ENCODE measurements at regions not wholly inside any gene's neighbourhood (a gene's known extent, or its start where the extent isn't known, plus 50 kb on each side); places are given as distances from the start of the nearest gene placed in this dataset.

DNA sequence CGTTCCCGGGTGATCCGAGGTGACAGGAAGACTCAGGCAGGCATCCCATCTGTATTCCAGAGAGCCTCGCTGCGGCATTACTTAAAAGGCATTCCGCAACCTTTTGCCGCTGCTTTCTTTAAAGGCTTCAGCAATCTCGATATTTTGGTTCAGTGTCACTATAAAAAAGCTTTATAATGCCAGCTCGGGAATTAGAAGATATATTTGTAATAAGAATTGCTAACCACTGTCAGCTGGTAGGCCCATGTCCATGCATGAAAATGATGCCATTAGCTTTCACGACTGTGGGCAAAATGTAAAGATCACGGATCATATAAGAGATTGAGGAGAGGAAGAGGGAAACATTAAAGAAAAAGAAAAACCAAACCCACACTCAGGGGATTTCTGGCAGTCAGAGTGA, 578.6 kb upstream of the CDH5 start:
- Mint-ChIP-seq H3K27ac (ENCODE audit: unreplicated experiment) (no peak overlapping the region), H3K4me1 (no peaks in the 10 kb centered on the region), H3K4me3 (no peak overlapping the region), H3K27me3 (ENCODE audit: low read depth) (no peaks in the 10 kb centered on the region), H3K9me3 (no peaks in the 10 kb centered on the region), H3K36me3 (ENCODE audit: low read depth) (no peaks in the 10 kb centered on the region)
- TF ChIP-seq, protein P1, sequence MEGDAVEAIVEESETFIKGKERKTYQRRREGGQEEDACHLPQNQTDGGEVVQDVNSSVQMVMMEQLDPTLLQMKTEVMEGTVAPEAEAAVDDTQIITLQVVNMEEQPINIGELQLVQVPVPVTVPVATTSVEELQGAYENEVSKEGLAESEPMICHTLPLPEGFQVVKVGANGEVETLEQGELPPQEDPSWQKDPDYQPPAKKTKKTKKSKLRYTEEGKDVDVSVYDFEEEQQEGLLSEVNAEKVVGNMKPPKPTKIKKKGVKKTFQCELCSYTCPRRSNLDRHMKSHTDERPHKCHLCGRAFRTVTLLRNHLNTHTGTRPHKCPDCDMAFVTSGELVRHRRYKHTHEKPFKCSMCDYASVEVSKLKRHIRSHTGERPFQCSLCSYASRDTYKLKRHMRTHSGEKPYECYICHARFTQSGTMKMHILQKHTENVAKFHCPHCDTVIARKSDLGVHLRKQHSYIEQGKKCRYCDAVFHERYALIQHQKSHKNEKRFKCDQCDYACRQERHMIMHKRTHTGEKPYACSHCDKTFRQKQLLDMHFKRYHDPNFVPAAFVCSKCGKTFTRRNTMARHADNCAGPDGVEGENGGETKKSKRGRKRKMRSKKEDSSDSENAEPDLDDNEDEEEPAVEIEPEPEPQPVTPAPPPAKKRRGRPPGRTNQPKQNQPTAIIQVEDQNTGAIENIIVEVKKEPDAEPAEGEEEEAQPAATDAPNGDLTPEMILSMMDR (conservative IDR thresholded peaks at IDR 0.05), result no peak
- DNase-seq (ENCODE audit: low read depth, low spot score), result no peak

DNA sequence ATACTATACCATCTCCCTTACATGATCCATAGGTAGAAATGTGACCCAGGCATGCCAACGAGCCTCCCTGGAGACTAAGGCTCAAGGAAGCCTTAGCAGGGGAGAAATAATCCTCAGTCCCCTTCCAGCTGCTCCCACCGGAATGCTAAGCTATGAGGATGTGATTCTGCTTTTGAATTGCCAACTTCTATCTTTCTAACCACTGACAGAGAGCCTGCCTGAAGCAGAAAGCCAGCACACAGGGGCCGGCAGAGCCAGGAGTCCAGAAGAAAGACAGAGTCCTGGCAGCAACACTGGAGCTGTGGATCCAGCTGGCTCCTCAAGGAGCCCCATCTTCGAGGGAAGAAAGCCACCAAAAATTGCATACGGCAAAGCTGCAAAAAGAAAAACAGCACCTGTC, 579.6 kb upstream of the CDH5 start:
- Mint-ChIP-seq H3K4me3 (no peak overlapping the region), H3K36me3 (ENCODE audit: low read depth) (no peaks in the 10 kb centered on the region), H3K4me1 (no peaks in the 10 kb centered on the region), H3K27me3 (ENCODE audit: low read depth) (no peaks in the 10 kb centered on the region), H3K27ac (ENCODE audit: unreplicated experiment) (no peak overlapping the region), H3K9me3 (no peaks in the 10 kb centered on the region)
- no peak for DNase-seq (ENCODE audit: low read depth, low spot score)
- TF ChIP-seq, protein P1 (conservative IDR thresholded peaks at IDR 0.05), result no peak

DNA sequence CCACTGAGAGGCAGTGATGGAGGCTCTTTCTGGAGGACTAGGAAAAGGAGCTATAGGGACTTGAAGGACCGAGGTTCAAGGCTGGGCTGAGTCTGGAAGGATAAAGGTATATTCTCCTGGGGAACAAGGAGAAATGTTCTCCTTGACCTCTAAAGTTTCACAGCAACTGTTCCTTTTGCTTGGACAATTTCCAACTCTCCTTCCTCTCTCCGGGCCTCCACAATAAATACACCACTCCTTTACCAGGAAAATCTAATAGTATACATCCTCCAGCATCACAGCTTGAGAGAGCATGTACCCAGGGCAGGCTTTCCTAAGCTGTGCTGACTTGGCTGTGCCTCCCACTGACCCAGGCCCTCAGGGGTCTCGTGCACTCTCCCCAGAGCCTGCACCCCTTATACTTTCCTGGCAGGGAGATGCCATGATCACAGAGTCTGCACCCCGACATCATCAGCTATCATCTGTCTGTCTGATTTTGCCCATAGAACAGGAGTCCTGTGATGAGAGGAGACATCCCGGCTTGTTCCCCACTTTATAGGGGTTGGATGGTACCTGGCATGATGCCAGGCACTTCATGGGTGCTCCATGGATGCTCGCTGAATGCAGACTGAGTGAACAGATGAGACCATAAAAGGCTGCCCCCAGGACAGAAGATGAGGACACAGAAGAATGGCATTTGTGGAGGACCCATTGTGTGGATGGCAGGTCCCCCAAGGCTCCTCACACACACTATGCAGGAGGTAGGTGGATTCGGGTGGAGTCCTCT, 582.6 kb upstream of the CDH5 start:
- Mint-ChIP-seq H3K27ac (ENCODE audit: unreplicated experiment) (no peak overlapping the region), H3K9me3 (peaks cover 3% of the 10 kb centered on the region)

DNA sequence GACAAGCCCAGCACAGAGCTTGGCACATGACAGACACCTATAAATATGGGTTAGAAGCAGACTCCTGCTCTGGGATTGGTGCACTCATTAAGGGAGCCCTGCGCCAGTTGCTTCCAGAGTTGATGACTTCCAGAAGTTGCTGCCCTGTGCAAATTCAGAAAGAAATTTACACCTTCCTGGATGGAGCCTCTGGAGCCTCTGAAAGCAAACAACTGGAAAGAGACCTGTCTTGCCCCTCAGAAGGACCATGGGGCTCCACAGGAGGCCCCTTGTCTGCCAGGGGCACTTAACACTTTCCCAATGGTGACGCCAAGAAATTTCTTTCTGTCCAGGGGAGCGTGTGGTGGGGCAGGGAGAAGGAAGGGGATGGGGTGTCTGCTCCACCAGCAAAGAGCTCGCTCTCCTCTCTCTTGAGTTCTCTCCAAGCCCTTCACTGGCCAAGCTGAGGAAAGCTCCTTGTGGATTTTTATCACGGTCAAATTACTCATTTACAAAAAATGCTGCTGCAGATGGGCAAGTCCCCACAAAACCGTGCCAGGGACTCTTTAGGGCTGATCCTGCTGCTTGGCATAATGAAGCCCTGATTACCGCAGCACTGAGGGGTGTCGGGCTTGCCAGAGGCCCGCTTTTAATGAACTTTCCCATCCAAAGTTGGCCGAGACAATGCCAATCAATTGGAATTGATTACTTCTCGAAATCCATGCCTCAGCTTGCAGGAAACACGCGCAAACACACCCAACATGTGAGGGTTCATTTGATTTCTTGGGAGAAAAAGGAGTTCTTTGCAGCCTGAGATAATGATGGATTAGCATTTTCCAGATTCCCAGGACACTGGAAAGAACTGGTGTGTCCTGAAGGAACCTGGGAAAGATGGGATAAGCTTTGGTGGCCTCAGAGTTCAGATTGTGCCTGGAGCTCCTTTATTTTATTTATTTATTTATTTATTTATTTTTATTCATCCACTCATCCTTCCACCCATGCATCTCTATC, 583.6 kb upstream of the CDH5 start:
- no peaks in the 10 kb centered on the region for H3K36me3 Mint-ChIP-seq (ENCODE audit: low read depth)
- H3K4me1 Mint-ChIP-seq, result no peaks in the 10 kb centered on the region
- TF ChIP-seq, protein P1 (conservative IDR thresholded peaks at IDR 0.05), result no peak
- H3K4me3 Mint-ChIP-seq, result no peak overlapping the region
- H3K27me3 Mint-ChIP-seq (ENCODE audit: low read depth), result no peaks in the 10 kb centered on the region
- DNase-seq (ENCODE audit: low read depth, low spot score), result no peak
- no peak overlapping the region for H3K27ac Mint-ChIP-seq (ENCODE audit: unreplicated experiment)
- peaks cover 3% of the 10 kb centered on the region for H3K9me3 Mint-ChIP-seq

More for the DNA sequence above, 582.6 kb upstream of the CDH5 start:
- no peak for DNase-seq (ENCODE audit: low read depth, low spot score)
- TF ChIP-seq, protein P1 (conservative IDR thresholded peaks at IDR 0.05), result no peak
- H3K4me3 Mint-ChIP-seq, result no peak overlapping the region
- H3K36me3 Mint-ChIP-seq (ENCODE audit: low read depth), result no peaks in the 10 kb centered on the region
- H3K27me3 Mint-ChIP-seq (ENCODE audit: low read depth), result no peaks in the 10 kb centered on the region
- no peaks in the 10 kb centered on the region for H3K4me1 Mint-ChIP-seq

DNA sequence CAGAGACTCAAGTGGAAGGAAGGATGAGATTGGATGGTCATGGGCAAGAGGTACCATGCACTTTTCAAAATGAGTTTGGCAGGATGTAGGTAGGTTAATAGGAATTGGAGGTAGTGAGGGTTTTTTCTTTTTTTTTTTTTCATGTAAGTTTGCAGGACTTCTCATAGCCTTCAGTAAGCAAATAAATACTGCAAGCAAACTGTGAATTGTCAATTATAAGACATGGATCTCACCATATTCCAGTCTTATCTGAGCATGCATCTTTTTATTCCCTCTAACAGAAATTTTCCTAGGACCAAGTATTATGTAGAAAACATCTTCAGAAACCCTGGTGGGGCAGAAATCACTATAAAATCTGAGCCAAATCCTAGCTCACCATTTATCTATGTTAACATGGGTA, 584.6 kb upstream of the CDH5 start:
- H3K4me1 Mint-ChIP-seq, result no peaks in the 10 kb centered on the region
- TF ChIP-seq, protein P1 (conservative IDR thresholded peaks at IDR 0.05), result no peak
- no peak overlapping the region for H3K4me3 Mint-ChIP-seq
- no peak for DNase-seq (ENCODE audit: low read depth, low spot score)
- H3K27ac Mint-ChIP-seq (ENCODE audit: unreplicated experiment), result no peak overlapping the region
- peaks cover 7% of the 10 kb centered on the region for H3K9me3 Mint-ChIP-seq
- no peaks in the 10 kb centered on the region for H3K36me3 Mint-ChIP-seq (ENCODE audit: low read depth)
- H3K27me3 Mint-ChIP-seq (ENCODE audit: low read depth), result no peaks in the 10 kb centered on the region
